Calu3 (cell line): ENCODE measurements at regions not wholly inside any gene's neighbourhood (a gene's known extent, or its start where the extent isn't known, plus 50 kb on each side); places are given as distances from the start of the nearest gene placed in this dataset.

Source experiments
- BruUV-seq: library from RNA; stranded (reverse); fragments of 400-500 nt; replicated peaks from 2 replicates; lab custom pipeline; 2021; lab: Mats Ljungman, UMichigan
- CTCF ChIA-PET: fragments of 300-600 bp; sonication (Branson Sonifier 250); formaldehyde crosslinking; loops from one replicate; lab custom pipeline; 2022; ENCODE audit warnings: antibody characterized with exemption; lab: Charles Lee
- DNase-seq: peaks from one replicate; pipeline ENCODE4 v3.0.0; 2022
- H3K27ac Mint-ChIP-seq: one replicate; pipeline ENCODE4 v1.8.0; 2022; ENCODE audit warnings: mixed read lengths; ENCODE audit not compliant: unreplicated experiment
- H3K27me3 Mint-ChIP-seq: one replicate; pipeline ENCODE4 v1.8.0; 2022; ENCODE audit warnings: mixed read lengths; ENCODE audit not compliant: unreplicated experiment
- H3K36me3 Mint-ChIP-seq: one replicate; pipeline ENCODE4 v1.8.0; 2022; ENCODE audit warnings: mild to moderate bottlenecking, moderate library complexity, mixed read lengths; ENCODE audit not compliant: insufficient read depth, unreplicated experiment
- H3K4me1 Mint-ChIP-seq: one replicate; pipeline ENCODE4 v1.8.0; 2022; ENCODE audit warnings: mild to moderate bottlenecking, low read depth, mixed read lengths; ENCODE audit not compliant: unreplicated experiment
- H3K4me3 Mint-ChIP-seq: one replicate; pipeline ENCODE4 v1.8.0; 2022; ENCODE audit warnings: mild to moderate bottlenecking, low read depth, moderate library complexity, mixed read lengths; ENCODE audit not compliant: unreplicated experiment
- H3K9me3 Mint-ChIP-seq: one replicate; pipeline ENCODE4 v1.8.0; 2022; ENCODE audit warnings: low read depth, mixed read lengths; ENCODE audit not compliant: unreplicated experiment
- CTCF ChIP-seq: fragments of 200-600 bp; IDR thresholded peaks from one replicate; pipeline ENCODE4 v1.8.0; 2022; ENCODE audit warnings: antibody characterized with exemption; ENCODE audit not compliant: unreplicated experiment
- intact Hi-C: fragments of 100-400 bp; cut with micrococcal nuclease; formaldehyde crosslinking; loops from one replicate; pipeline ENCODE4 v1.10.0; 2022; ENCODE audit not compliant: unreplicated experiment

- no peak overlapping the region for H3K27ac Mint-ChIP-seq
- no peaks in the 10 kb centered on the region for H3K27me3 Mint-ChIP-seq
- DNase-seq = no peak
- CTCF ChIA-PET = no interaction called here
- no peak overlapping the region for H3K4me3 Mint-ChIP-seq
- intact Hi-C loops = no loop called here
- no peaks in the 10 kb centered on the region for H3K9me3 Mint-ChIP-seq
- no peak for TF ChIP-seq CTCF
- BruUV-seq = no TSS peak
- no peaks in the 10 kb centered on the region for H3K4me1 Mint-ChIP-seq
- H3K36me3 Mint-ChIP-seq = no peaks in the 10 kb centered on the region
Observed at GRCh38 chr6:126831461-126831860, 287.0 kb upstream of the RSPO3 start.

GRCh38 chr6:126842769-126843168 lies 275.7 kb upstream of the RSPO3 start:
- intact Hi-C loops = no loop called here
- CTCF ChIA-PET = no interaction called here
- Mint-ChIP-seq H3K27ac (no peak overlapping the region), H3K4me3 (no peak overlapping the region), H3K36me3 (no peaks in the 10 kb centered on the region), H3K27me3 (no peaks in the 10 kb centered on the region), H3K9me3 (no peaks in the 10 kb centered on the region), H3K4me1 (no peaks in the 10 kb centered on the region)
- BruUV-seq = no TSS peak
- no peak for TF ChIP-seq CTCF
- no peak for DNase-seq

GRCh38 chr6:126848119-126848518 lies 270.4 kb upstream of the RSPO3 start:
- no peak overlapping the region for H3K4me3 Mint-ChIP-seq
- no peak for TF ChIP-seq CTCF
- no TSS peak for BruUV-seq
- H3K4me1 Mint-ChIP-seq = no peaks in the 10 kb centered on the region
- no peaks in the 10 kb centered on the region for H3K36me3 Mint-ChIP-seq
- CTCF ChIA-PET = interaction anchor here (0.9 kb wide), 1 partner anchor 47 kb away, joined by 3 read pairs; no protein-coding TSS in a partner anchor
- H3K9me3 Mint-ChIP-seq = peaks cover 3% of the 10 kb centered on the region
- no peak for DNase-seq
- H3K27me3 Mint-ChIP-seq = no peaks in the 10 kb centered on the region
- H3K27ac Mint-ChIP-seq = no peak overlapping the region
- intact Hi-C loops = no loop called here

- Mint-ChIP-seq H3K36me3 (no peaks in the 10 kb centered on the region), H3K4me1 (no peaks in the 10 kb centered on the region), H3K9me3 (peaks cover 2% of the 10 kb centered on the region), H3K4me3 (no peak overlapping the region), H3K27me3 (peaks cover 12% of the 10 kb centered on the region), H3K27ac (no peak overlapping the region)
- TF ChIP-seq CTCF = no peak
- CTCF ChIA-PET = no interaction called here
- no TSS peak for BruUV-seq
- no peak for DNase-seq
- intact Hi-C loops = no loop called here
Observed at GRCh38 chr6:126867641-126868040, 250.8 kb upstream of the RSPO3 start.
